Limb (tissue), 2 donors: ENCODE measurements at regions not wholly inside any gene's neighbourhood (a gene's known extent, or its start where the extent isn't known, plus 50 kb on each side); places are given as distances from the start of the nearest gene placed in this dataset.

ENCODE experiments used
- DNase-seq, 2 donors: peaks; one replicate each; pipeline ENCODE4 v3.0.0-alpha.2; 2016; ENCODE audit errors: extremely low spot score in 2 of 2

- no peak for DNase-seq
Measured at GRCh38 chr21:35375115-35375514, 326.0 kb upstream of the RUNX1 start.

GRCh38 chr21:35373998-35374397 lies 324.9 kb upstream of the RUNX1 start:
- no peak for DNase-seq

DNA sequence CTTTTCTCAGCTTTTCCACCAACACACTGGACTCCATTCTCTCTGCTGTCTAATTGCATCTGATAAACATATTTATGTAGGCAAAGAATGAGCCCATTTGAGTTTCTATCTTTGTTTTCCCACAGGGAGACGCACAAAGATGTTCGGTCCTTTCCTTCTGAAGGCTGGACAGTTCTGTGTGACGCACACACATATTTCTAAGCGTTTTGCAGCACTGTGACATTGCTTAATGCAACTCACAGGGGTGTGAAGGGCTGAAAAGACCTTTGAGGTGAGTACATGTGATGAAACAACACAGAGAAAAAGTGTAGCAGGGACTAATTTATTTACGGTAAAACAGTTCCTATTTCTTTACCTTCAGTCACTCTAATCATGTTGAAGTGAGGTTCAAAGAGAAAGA lies 323.1 kb upstream of the RUNX1 start:
- no peak for DNase-seq

DNA sequence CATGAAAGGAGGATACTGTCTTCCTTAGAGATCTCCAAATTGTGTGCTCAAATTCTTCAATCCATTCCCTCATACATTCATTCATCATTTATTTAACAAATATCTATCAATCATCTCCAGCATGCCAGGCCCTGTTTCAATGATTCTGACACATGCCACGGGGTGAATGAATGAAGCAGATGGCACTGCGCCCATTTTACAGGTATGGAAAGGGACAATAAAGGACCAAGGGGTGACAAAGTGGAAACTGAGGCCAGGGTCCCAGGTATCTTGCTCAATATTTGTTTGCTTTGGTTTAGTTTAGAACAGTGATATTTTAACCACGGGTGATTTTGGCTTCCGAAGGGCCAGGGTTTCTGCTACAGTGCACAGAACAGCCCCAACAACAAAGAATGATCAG lies 321.6 kb upstream of the RUNX1 start:
- no peak for DNase-seq

- DNase-seq: no peak
Measured at GRCh38 chr21:35370071-35370470, 321.0 kb upstream of the RUNX1 start.

DNA sequence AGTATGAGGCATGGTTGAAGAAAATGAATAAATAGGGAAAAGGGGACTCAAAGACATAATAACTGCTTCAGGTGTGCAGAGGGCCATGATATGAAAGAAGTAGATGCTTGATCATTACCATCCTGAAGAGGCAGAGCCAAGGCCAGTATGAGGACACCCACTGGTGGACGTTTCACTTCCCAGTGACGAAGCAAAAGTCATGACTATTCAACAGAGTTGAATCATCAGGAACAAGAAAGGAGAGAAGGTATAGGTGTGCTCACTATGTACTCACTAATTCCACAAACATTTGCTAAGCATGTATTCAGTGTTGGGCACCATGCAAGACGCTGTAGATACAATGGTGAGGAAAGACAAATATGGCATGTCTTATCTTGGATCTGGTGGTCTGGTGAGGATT lies 319.2 kb upstream of the RUNX1 start:
- DNase-seq: no peak

- DNase-seq: no peak
Measured at GRCh38 chr21:35367553-35367952, 318.5 kb upstream of the RUNX1 start.

DNA sequence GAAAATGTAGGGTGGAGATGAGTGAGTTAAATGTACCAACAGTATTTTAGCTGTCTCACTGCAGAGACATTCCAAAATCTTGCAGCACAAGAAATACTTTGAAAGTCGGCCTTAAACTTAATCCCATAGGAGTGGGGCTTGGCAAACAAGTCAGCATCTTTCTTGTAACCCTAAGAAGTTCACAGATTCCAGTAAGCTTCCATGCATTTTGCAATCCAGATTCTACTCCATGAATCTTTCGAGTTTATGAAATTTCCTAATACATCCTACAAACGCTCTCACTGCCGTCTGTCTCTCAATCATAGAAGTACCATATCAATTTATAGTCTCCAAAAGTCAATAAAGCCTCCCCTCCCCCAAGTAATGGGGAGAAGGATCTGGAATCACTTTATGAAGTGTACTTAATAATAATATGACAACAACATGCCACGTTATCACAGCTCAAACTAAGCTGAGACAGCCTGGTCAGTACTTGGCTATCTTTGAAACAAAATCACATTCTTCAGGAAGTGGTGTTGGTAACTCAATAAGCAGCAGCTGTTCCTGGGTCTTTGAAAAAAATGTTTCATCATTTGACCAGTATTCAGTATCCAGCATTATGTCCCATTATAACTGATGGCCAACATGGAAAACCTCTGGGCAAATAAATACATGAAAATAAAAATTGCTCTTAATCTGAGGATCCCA lies 317.4 kb upstream of the RUNX1 start:
- peak in 1 of 2 donors; percentile 56 for DNase-seq

- DNase-seq: no peak
Measured at GRCh38 chr21:35363458-35363857, 314.4 kb upstream of the RUNX1 start.

DNA sequence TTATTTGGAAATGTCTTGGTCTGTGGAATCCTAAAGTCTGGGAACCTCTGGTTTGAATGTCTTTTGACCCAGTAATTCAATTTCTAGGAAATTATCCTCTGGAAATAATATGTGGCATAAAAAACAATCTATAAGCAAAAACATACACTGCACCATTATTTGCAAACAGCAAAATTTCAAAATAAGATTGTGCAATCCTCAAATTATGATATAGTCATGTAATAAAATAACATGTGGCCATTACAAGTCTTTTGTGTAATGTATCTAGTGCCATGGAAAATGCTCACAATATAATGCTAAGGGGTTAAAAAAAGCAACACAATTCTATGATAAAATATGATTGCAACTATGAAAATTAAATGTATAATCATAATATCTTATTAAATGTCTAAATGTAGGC lies 312.9 kb upstream of the RUNX1 start:
- no peak for DNase-seq

- DNase-seq: no peak
Measured at GRCh38 chr21:35360870-35361570, 311.9 kb upstream of the RUNX1 start.

DNA sequence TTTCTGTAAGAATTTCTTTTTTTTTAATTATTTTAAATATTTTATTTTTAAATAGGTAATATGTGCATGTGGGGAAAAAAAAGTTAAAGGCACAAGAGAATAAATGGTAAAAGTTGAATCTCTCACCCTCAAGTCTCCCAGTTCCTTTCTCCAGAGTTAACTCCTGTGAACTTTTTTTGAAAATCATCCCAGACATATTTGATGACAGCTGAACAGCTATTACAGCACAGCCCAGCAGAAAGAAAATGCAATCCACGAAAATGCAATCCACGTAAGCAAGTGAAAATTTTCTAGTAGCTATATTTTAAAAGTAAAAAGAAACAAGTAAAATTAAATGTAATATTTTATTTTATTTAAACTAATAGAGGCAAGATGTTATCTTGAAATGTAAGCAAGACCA lies 310.0 kb upstream of the RUNX1 start:
- DNase-seq: no peak

DNA sequence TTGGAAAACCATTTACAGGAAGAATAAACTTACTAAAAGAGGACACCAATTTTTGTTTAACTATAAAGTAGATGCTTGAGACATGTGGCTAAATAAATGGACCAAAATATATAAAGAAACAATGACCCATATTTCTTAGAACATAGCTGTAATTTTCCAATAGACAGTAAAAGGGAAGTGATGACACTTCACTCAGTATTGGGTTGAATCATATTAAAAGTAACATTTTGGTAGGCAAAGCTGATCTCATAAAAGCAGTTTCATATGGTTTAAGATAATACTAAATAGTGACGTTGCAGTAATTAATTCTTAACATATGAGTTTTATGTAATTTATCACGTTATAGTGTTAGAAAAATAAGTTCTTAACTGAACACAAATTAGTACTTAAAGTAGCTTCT lies 308.9 kb upstream of the RUNX1 start:
- DNase-seq: no peak

GRCh38 chr21:35357041-35357780 lies 308.1 kb upstream of the RUNX1 start:
- DNase-seq: no peak

DNA sequence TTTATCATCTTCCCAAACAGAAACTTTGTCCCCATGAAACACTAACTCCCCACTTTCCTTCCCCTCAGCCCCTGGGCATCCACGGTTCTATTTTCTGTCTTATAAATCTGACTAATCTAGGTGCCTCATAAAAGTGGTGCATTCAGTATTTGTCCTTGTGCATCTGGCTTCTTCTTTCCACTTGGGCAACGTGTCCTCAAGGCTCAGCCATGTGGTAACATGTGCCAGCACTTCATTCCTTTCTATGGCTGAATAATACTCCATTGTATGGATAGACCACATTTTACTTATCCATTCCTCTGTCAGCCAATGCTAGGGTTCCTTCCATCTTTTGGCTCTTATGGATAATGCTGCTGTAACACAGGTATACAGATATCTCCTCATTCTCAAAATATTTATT lies 305.0 kb upstream of the RUNX1 start:
- DNase-seq: no peak

DNA sequence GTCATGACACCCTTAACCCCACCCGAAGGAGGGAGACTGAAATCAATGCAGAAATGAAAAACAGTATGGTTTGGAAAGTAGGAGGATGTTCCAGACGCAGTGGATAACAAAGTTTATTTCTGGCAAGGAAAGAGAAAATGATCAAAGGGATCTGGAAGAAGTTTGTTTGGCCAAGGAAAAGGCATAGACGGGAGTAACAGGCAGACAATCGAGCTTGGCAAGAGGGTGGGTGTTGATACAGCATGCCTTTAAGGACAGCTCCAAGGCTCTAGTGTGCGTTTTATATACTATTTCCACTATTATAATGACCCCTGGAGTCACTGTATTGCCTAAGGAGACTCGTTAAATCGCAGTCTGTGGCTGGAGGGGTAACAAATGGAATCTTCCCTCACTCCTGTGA lies 303.7 kb upstream of the RUNX1 start:
- no peak for DNase-seq

GRCh38 chr21:35352066-35352770 lies 303.1 kb upstream of the RUNX1 start:
- DNase-seq: no peak

DNA sequence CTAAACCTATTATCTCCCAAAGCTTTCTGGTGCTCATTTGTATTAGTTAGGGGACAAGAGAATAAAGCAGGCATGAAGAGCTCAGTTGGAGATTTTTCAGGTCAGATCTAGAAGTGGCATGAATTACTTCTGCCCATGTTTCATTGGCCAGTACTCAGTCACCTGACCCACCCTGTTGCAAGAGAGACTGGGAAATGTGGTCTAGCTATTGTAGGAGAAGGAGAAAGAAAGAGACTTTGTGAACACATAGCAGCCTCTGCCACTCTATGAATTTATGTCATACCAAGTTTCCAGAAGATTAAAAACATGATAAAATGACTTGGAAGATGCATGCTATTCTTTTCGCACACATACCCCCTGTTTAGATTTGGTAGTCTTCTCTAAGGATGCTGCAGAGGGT lies 302.3 kb upstream of the RUNX1 start:
- no peak for DNase-seq

DNA sequence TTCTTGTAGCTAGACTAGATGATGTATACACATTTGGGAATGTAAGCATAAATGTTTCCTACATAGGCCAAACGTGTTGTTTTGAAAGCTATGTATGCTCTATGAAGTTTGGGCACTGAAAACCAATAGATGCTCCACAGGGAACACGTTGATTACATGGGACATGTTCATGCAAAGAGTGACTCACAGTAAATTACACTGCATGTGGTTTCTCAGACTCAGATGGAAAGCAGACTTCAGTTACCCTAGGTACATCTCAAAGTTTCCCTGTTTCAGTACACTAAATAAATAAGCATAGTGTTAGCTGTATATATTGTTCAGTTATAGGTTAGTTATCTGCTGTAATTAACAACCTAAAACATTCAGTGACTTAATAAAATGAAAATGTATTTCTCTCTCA lies 301.9 kb upstream of the RUNX1 start:
- no peak for DNase-seq

DNA sequence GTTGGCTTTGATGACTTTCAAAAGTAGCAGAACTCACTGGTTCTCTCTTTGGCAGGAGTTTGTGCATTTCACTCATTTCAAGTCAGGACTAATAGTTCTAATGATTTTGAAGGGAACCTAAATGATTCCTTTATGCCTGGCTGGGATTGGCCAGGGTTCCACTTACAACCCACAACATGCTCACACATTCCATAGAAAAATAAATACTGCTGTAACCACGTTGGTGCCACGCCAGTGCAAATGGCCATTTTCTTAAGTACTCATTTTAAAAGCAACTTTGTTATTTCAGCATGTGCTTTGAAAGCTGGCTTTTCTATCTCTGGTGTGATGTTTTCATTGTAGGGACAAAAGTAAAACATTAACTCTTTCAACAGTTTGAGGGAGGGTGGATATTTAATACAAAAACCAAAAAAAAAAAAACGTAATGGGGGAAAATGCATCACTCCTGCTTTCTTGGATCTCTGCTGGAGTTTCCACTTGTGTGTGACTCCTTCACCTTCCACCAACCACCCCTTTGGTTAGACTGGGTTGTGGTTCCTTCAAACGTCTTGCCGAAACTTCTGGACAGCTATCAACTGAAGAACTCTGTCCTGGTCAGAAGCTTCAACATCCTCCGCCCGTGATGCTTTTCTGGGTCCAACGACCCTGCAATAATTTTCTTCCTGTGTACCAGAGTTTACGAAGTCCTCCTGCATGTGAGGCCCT lies 300.4 kb upstream of the RUNX1 start:
- DNase-seq: no peak

GRCh38 chr21:35348686-35349085 lies 299.6 kb upstream of the RUNX1 start:
- DNase-seq: no peak
